Activated CD8-positive, alpha-beta memory T cell treated with anti-CD3 and anti-CD28 coated beads, Interleukin-2, amount 10 ng/mL, durations not matched to agents 7 days and 5 days (primary cell): ENCODE measurements at regions not wholly inside any gene's neighbourhood (a gene's known extent, or its start where the extent isn't known, plus 50 kb on each side); places are given as distances from the start of the nearest gene placed in this dataset.

ENCODE experiments used
- ATAC-seq: fragments of 150-1000 bp; cut with Tn5 transposase; one replicate; pipeline ENCODE4 v1.10.0; 2021; ENCODE audit warnings: moderate library complexity
- CTCF ChIA-PET: fragments of 350-600 bp; sonication (Branson Sonifier 250); formaldehyde crosslinking; loops from one replicate; lab custom pipeline; 2021; ENCODE audit warnings: antibody characterized with exemption; lab: Charles Lee
- DNase-seq: peaks from one replicate; pipeline ENCODE4 v3.0.0-alpha.2; 2020
- H3K27ac Mint-ChIP-seq: one replicate; pipeline ENCODE4 v1.8.0; 2021; ENCODE audit warnings: mild to moderate bottlenecking, mixed read lengths
- H3K27me3 Mint-ChIP-seq: one replicate; pipeline ENCODE4 v1.8.0; 2021; ENCODE audit warnings: mixed read lengths
- H3K36me3 Mint-ChIP-seq: one replicate; pipeline ENCODE4 v1.8.0; 2021; ENCODE audit warnings: mild to moderate bottlenecking, mixed read lengths
- H3K4me1 Mint-ChIP-seq: one replicate; pipeline ENCODE4 v1.8.0; 2021; ENCODE audit warnings: mixed read lengths
- H3K4me3 Mint-ChIP-seq: one replicate; pipeline ENCODE4 v1.8.0; 2021; ENCODE audit warnings: mild to moderate bottlenecking, moderate library complexity, mixed read lengths
- H3K9me3 Mint-ChIP-seq: one replicate; pipeline ENCODE4 v1.8.0; 2022; ENCODE audit warnings: low read depth, mixed read lengths

DNA sequence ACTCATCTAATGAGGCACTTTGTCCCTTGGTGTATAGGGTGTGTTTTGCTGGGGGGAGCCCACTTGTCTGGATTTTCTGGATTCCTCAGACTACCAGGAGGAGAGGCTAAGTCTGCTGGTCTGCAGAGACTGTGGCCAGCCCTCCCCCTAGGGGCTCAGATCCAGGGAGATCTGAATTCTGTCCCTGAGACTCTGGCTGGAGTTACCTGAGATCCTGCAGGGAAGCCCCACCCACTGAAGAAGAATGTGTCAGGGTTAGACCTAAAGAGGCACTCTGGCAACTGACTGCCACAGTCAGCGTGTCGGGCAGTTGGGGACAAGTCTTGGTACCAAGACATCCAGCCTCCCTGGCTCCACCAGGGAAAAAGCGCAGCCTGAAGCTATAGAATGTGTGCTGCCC lies 138.9 kb downstream of the DCAF12L2 start:
- DNase-seq: no peak
- H3K27ac Mint-ChIP-seq: no peak overlapping the region
- H3K27me3 Mint-ChIP-seq: no peaks in the 10 kb centered on the region
- no peak overlapping the region for H3K4me3 Mint-ChIP-seq
- CTCF ChIA-PET: no interaction called here
- no peaks in the 10 kb centered on the region for H3K36me3 Mint-ChIP-seq
- no peaks in the 10 kb centered on the region for H3K9me3 Mint-ChIP-seq
- no peaks in the 10 kb centered on the region for H3K4me1 Mint-ChIP-seq
- no peak for ATAC-seq

GRCh38 chrX:126030021-126030420 lies 136.1 kb downstream of the DCAF12L2 start:
- H3K9me3 Mint-ChIP-seq: no peaks in the 10 kb centered on the region
- no peaks in the 10 kb centered on the region for H3K27me3 Mint-ChIP-seq
- no peaks in the 10 kb centered on the region for H3K4me1 Mint-ChIP-seq
- no peaks in the 10 kb centered on the region for H3K36me3 Mint-ChIP-seq
- DNase-seq (no peak), ATAC-seq (no peak)
- CTCF ChIA-PET: no interaction called here
- no peak overlapping the region for H3K27ac Mint-ChIP-seq
- H3K4me3 Mint-ChIP-seq: no peak overlapping the region

- no peak for ATAC-seq
- Mint-ChIP-seq H3K27me3 (no peaks in the 10 kb centered on the region), H3K9me3 (no peaks in the 10 kb centered on the region), H3K4me1 (no peaks in the 10 kb centered on the region), H3K4me3 (no peak overlapping the region), H3K27ac (no peak overlapping the region), H3K36me3 (no peaks in the 10 kb centered on the region)
- CTCF ChIA-PET: no interaction called here
- DNase-seq: no peak
Measured at GRCh38 chrX:126063984-126064383, 102.1 kb downstream of the DCAF12L2 start.

- no peaks in the 10 kb centered on the region for H3K4me1 Mint-ChIP-seq
- H3K27me3 Mint-ChIP-seq: no peaks in the 10 kb centered on the region
- no peaks in the 10 kb centered on the region for H3K36me3 Mint-ChIP-seq
- H3K4me3 Mint-ChIP-seq: no peak overlapping the region
- ATAC-seq: no peak
- H3K27ac Mint-ChIP-seq: no peak overlapping the region
- CTCF ChIA-PET: no interaction called here
- H3K9me3 Mint-ChIP-seq: no peaks in the 10 kb centered on the region
- DNase-seq: no peak
Measured at GRCh38 chrX:126064901-126065541, 101.1 kb downstream of the DCAF12L2 start.

- Mint-ChIP-seq H3K4me1 (no peaks in the 10 kb centered on the region), H3K27me3 (no peaks in the 10 kb centered on the region), H3K27ac (no peak overlapping the region), H3K4me3 (no peak overlapping the region), H3K9me3 (no peaks in the 10 kb centered on the region), H3K36me3 (no peaks in the 10 kb centered on the region)
- DNase-seq (no peak), ATAC-seq (no peak)
- CTCF ChIA-PET: no interaction called here
Measured at GRCh38 chrX:126065901-126066660, 100.0 kb downstream of the DCAF12L2 start.
